K562 (cell line): ENCODE measurements at regions not wholly inside any gene's neighbourhood (a gene's known extent, or its start where the extent isn't known, plus 50 kb on each side); places are given as distances from the start of the nearest gene placed in this dataset.

ENCODE experiments used
- CTCF ChIP-seq, 3 experiments: IDR thresholded peaks in 2 of 3; conservative IDR thresholded peaks in 1 of 3; 2 replicates each; pipeline ENCODE4 v1.5.1; 2011 to 2012; ENCODE audit warnings: low read length in 3 of 3, mild to moderate bottlenecking in 3 of 3, control low read depth in 2 of 3, improper control_type of control experiment in 1 of 3, inconsistent platforms in 1 of 3, low read depth in 1 of 3, mixed read lengths in 1 of 3, moderate library complexity in 1 of 3; ENCODE audit not compliant: insufficient read depth in 2 of 3
- ELK1 ChIP-seq: sonication (generic); formaldehyde crosslinking; IDR thresholded peaks from 2 replicates; pipeline ENCODE4 v1.8.1; 2022; ENCODE audit warnings: missing genetic modification reagents
- GATAD2B ChIP-seq: fragments of 450-650 bp; IDR thresholded peaks from 2 replicates; pipeline ENCODE4 v1.6.1; 2017; ENCODE audit warnings: mild to moderate bottlenecking, borderline replicate concordance

GRCh38 chr15:69865369-69865768 is 232.3 kb downstream of the TLE3 start:
- TF ChIP-seq ELK1 (no peak), CTCF (IDR thresholded peaks at IDR 0.05 in 2 of 3, conservative IDR thresholded peaks at IDR 0.05 in 1 of 3; ENCODE audit: insufficient read depth in 2 of 3, low read depth in 1 of 3, low read length in 3 of 3) (no peak), GATAD2B (no peak)
